HL-60 (cell line): ENCODE measurements at regions not wholly inside any gene's neighbourhood (a gene's known extent, or its start where the extent isn't known, plus 50 kb on each side); places are given as distances from the start of the nearest gene placed in this dataset.

Experiments used
- GABPA ChIP-seq: IDR thresholded peaks from 2 replicates; pipeline ENCODE4 v1.6.1; 2012; ENCODE audit warnings: low read depth
- POLR2AphosphoS5 ChIP-seq: IDR thresholded peaks from 2 replicates; pipeline ENCODE4 v1.6.1; 2012; ENCODE audit warnings: low read depth
- SPI1 ChIP-seq: IDR thresholded peaks from 2 replicates; pipeline ENCODE4 v1.6.1; 2012; ENCODE audit warnings: low read depth, mild to moderate bottlenecking, borderline replicate concordance
- TF ChIP-seq, protein P1 (sequence below): IDR thresholded peaks from one replicate; pipeline ENCODE4 v1.5.1; 2011; ENCODE audit warnings: low read length, control low read depth, inconsistent platforms; ENCODE audit not compliant: insufficient read depth
- TF ChIP-seq, protein P2 (sequence below): IDR thresholded peaks from 2 replicates; pipeline ENCODE4 v1.6.1; 2012; ENCODE audit warnings: low read depth; ENCODE audit not compliant: insufficient replicate concordance

GRCh38 chr14:61126603-61127498 is 145.8 kb downstream of the SLC38A6 start:
- TF ChIP-seq, protein P1, sequence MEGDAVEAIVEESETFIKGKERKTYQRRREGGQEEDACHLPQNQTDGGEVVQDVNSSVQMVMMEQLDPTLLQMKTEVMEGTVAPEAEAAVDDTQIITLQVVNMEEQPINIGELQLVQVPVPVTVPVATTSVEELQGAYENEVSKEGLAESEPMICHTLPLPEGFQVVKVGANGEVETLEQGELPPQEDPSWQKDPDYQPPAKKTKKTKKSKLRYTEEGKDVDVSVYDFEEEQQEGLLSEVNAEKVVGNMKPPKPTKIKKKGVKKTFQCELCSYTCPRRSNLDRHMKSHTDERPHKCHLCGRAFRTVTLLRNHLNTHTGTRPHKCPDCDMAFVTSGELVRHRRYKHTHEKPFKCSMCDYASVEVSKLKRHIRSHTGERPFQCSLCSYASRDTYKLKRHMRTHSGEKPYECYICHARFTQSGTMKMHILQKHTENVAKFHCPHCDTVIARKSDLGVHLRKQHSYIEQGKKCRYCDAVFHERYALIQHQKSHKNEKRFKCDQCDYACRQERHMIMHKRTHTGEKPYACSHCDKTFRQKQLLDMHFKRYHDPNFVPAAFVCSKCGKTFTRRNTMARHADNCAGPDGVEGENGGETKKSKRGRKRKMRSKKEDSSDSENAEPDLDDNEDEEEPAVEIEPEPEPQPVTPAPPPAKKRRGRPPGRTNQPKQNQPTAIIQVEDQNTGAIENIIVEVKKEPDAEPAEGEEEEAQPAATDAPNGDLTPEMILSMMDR, result no peak
- TF ChIP-seq, protein P2, sequence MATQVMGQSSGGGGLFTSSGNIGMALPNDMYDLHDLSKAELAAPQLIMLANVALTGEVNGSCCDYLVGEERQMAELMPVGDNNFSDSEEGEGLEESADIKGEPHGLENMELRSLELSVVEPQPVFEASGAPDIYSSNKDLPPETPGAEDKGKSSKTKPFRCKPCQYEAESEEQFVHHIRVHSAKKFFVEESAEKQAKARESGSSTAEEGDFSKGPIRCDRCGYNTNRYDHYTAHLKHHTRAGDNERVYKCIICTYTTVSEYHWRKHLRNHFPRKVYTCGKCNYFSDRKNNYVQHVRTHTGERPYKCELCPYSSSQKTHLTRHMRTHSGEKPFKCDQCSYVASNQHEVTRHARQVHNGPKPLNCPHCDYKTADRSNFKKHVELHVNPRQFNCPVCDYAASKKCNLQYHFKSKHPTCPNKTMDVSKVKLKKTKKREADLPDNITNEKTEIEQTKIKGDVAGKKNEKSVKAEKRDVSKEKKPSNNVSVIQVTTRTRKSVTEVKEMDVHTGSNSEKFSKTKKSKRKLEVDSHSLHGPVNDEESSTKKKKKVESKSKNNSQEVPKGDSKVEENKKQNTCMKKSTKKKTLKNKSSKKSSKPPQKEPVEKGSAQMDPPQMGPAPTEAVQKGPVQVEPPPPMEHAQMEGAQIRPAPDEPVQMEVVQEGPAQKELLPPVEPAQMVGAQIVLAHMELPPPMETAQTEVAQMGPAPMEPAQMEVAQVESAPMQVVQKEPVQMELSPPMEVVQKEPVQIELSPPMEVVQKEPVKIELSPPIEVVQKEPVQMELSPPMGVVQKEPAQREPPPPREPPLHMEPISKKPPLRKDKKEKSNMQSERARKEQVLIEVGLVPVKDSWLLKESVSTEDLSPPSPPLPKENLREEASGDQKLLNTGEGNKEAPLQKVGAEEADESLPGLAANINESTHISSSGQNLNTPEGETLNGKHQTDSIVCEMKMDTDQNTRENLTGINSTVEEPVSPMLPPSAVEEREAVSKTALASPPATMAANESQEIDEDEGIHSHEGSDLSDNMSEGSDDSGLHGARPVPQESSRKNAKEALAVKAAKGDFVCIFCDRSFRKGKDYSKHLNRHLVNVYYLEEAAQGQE, result no peak
- TF ChIP-seq GABPA, result no peak
- TF ChIP-seq POLR2AphosphoS5, result no peak
- no peak for TF ChIP-seq SPI1
